ENCODE measurements at regions not wholly inside any gene's neighbourhood (a gene's known extent, or its start where the extent isn't known, plus 50 kb on each side); places are given as distances from the start of the nearest gene placed in this dataset.
"Not testable (repeated sequence)": the region's sequence is repeated elsewhere in the genome, so short reads cannot be mapped to it uniquely, and the experiment has no call there.

- no peaks in the 10 kb centered on the region for H3K27me3 ChIP-seq (ENCODE audit: insufficient read depth, low read length)
- peaks cover 6% of the 10 kb centered on the region; the same call in 1 of the 2 replicates for H3K4me1 ChIP-seq (ENCODE audit: insufficient read depth, low read length)
Observed at GRCh38 chr6:170063431-170063830, 227.4 kb downstream of the DLL1 start.

GRCh38 chr6:170062915-170063241 is 228.0 kb downstream of the DLL1 start:
- no peak overlapping the region for H3K4me3 ChIP-seq (ENCODE audit: low read length)
- H3K4me1 ChIP-seq (ENCODE audit: insufficient read depth, low read length): peaks cover 6% of the 10 kb centered on the region; the same call in 1 of the 2 replicates
- H3K9ac ChIP-seq (ENCODE audit: low read depth, low read length): no peak overlapping the region
- H3K27ac ChIP-seq (ENCODE audit: low read depth, low read length): no peak overlapping the region
- H3K27me3 ChIP-seq (ENCODE audit: insufficient read depth, low read length): no peaks in the 10 kb centered on the region
- WGBS: 92% methylated on average over 12 of the region's 12 CpGs
- H3K9me3 ChIP-seq (ENCODE audit: insufficient read depth, low read depth, low read length): no peaks in the 10 kb centered on the region
- H3K36me3 ChIP-seq (ENCODE audit: insufficient read depth, low read length): no peaks in the 10 kb centered on the region

More at GRCh38 chr6:170063431-170063830, 227.4 kb downstream of the DLL1 start:
- H3K9ac ChIP-seq (ENCODE audit: low read depth, low read length): no peak overlapping the region
- H3K9me3 ChIP-seq (ENCODE audit: insufficient read depth, low read depth, low read length): no peaks in the 10 kb centered on the region
- no peak overlapping the region for H3K27ac ChIP-seq (ENCODE audit: low read depth, low read length)
- WGBS: 84% methylated on average over 16 of the region's 16 CpGs
- H3K36me3 ChIP-seq (ENCODE audit: insufficient read depth, low read length): no peaks in the 10 kb centered on the region
- no peak overlapping the region for H3K4me3 ChIP-seq (ENCODE audit: low read length)

- no peaks in the 10 kb centered on the region for H3K36me3 ChIP-seq (ENCODE audit: insufficient read depth, low read length)
- H3K4me3 ChIP-seq (ENCODE audit: low read length): no peak overlapping the region
- peaks cover 6% of the 10 kb centered on the region; the same call in 1 of the 2 replicates for H3K4me1 ChIP-seq (ENCODE audit: insufficient read depth, low read length)
- WGBS: 92% methylated on average over 15 of the region's 15 CpGs
- H3K9me3 ChIP-seq (ENCODE audit: insufficient read depth, low read depth, low read length): no peaks in the 10 kb centered on the region
- no peak overlapping the region for H3K27ac ChIP-seq (ENCODE audit: low read depth, low read length)
- no peaks in the 10 kb centered on the region for H3K27me3 ChIP-seq (ENCODE audit: insufficient read depth, low read length)
- H3K9ac ChIP-seq (ENCODE audit: low read depth, low read length): no peak overlapping the region
Observed at GRCh38 chr6:170062209-170062914, 228.5 kb downstream of the DLL1 start.

GRCh38 chr6:170058878-170059485 is 231.9 kb downstream of the DLL1 start:
- Histone ChIP-seq H3K9ac (ENCODE audit: low read depth, low read length) (no peak overlapping the region), H3K27me3 (ENCODE audit: insufficient read depth, low read length) (no peaks in the 10 kb centered on the region), H3K9me3 (ENCODE audit: insufficient read depth, low read depth, low read length) (no peaks in the 10 kb centered on the region), H3K4me3 (ENCODE audit: low read length) (no peak overlapping the region), H3K27ac (ENCODE audit: low read depth, low read length) (no peak overlapping the region), H3K36me3 (ENCODE audit: insufficient read depth, low read length) (no peaks in the 10 kb centered on the region), H3K4me1 (ENCODE audit: insufficient read depth, low read length) (peaks cover 3% of the 10 kb centered on the region; the same call in 1 of the 2 replicates)
- 95% methylated on average over 22 of the region's 22 CpGs for WGBS

- WGBS: 92% methylated on average over 40 of the region's 40 CpGs
- H3K4me1 ChIP-seq (ENCODE audit: insufficient read depth, low read length): no peaks in the 10 kb centered on the region
- no peaks in the 10 kb centered on the region for H3K9me3 ChIP-seq (ENCODE audit: insufficient read depth, low read depth, low read length)
- no peak overlapping the region for H3K4me3 ChIP-seq (ENCODE audit: low read length)
- no peaks in the 10 kb centered on the region for H3K27me3 ChIP-seq (ENCODE audit: insufficient read depth, low read length)
- no peak overlapping the region for H3K27ac ChIP-seq (ENCODE audit: low read depth, low read length)
- H3K36me3 ChIP-seq (ENCODE audit: insufficient read depth, low read length): no peaks in the 10 kb centered on the region
- no peak overlapping the region for H3K9ac ChIP-seq (ENCODE audit: low read depth, low read length)
Observed at GRCh38 chr6:170057961-170058877, 232.7 kb downstream of the DLL1 start.

GRCh38 chr6:170057034-170057734 is 233.7 kb downstream of the DLL1 start:
- no peak overlapping the region for H3K27ac ChIP-seq (ENCODE audit: low read depth, low read length)
- no peak overlapping the region for H3K9ac ChIP-seq (ENCODE audit: low read depth, low read length)
- WGBS: 95% methylated on average over 14 of the region's 16 CpGs
- no peaks in the 10 kb centered on the region for H3K4me1 ChIP-seq (ENCODE audit: insufficient read depth, low read length)
- H3K9me3 ChIP-seq (ENCODE audit: insufficient read depth, low read depth, low read length): no peaks in the 10 kb centered on the region
- no peaks in the 10 kb centered on the region for H3K27me3 ChIP-seq (ENCODE audit: insufficient read depth, low read length)
- H3K36me3 ChIP-seq (ENCODE audit: insufficient read depth, low read length): no peaks in the 10 kb centered on the region
- H3K4me3 ChIP-seq (ENCODE audit: low read length): no peak overlapping the region

GRCh38 chr6:170056278-170056711 is 234.6 kb downstream of the DLL1 start:
- no peak overlapping the region for H3K27ac ChIP-seq (ENCODE audit: low read depth, low read length)
- H3K27me3 ChIP-seq (ENCODE audit: insufficient read depth, low read length): no peaks in the 10 kb centered on the region
- no peak overlapping the region for H3K4me3 ChIP-seq (ENCODE audit: low read length)
- WGBS: 90% methylated on average over 11 of the region's 11 CpGs
- no peaks in the 10 kb centered on the region for H3K4me1 ChIP-seq (ENCODE audit: insufficient read depth, low read length)
- no peaks in the 10 kb centered on the region for H3K9me3 ChIP-seq (ENCODE audit: insufficient read depth, low read depth, low read length)
- H3K9ac ChIP-seq (ENCODE audit: low read depth, low read length): no peak overlapping the region
- no peaks in the 10 kb centered on the region for H3K36me3 ChIP-seq (ENCODE audit: insufficient read depth, low read length)

GRCh38 chr6:170055797-170056196 is 235.1 kb downstream of the DLL1 start:
- not testable (repeated sequence) for H3K4me1 ChIP-seq (ENCODE audit: insufficient read depth, low read length); H3K9ac ChIP-seq (ENCODE audit: low read depth, low read length); H3K27ac ChIP-seq (ENCODE audit: low read depth, low read length); H3K27me3 ChIP-seq (ENCODE audit: insufficient read depth, low read length); H3K4me3 ChIP-seq (ENCODE audit: low read length); H3K9me3 ChIP-seq (ENCODE audit: insufficient read depth, low read depth, low read length); H3K36me3 ChIP-seq (ENCODE audit: insufficient read depth, low read length)
- 93% methylated on average over 14 of the region's 14 CpGs for WGBS

- WGBS: 94% methylated on average over 16 of the region's 18 CpGs
- Histone ChIP-seq H3K9ac (ENCODE audit: low read depth, low read length) (no peak overlapping the region), H3K9me3 (ENCODE audit: insufficient read depth, low read depth, low read length) (no peaks in the 10 kb centered on the region), H3K27me3 (ENCODE audit: insufficient read depth, low read length) (no peaks in the 10 kb centered on the region), H3K4me1 (ENCODE audit: insufficient read depth, low read length) (no peaks in the 10 kb centered on the region), H3K27ac (ENCODE audit: low read depth, low read length) (no peak overlapping the region), H3K4me3 (ENCODE audit: low read length) (no peak overlapping the region), H3K36me3 (ENCODE audit: insufficient read depth, low read length) (no peaks in the 10 kb centered on the region)
Observed at GRCh38 chr6:170053966-170054661, 236.8 kb downstream of the DLL1 start.

- Histone ChIP-seq H3K9ac (ENCODE audit: low read depth, low read length) (no peak overlapping the region), H3K36me3 (ENCODE audit: insufficient read depth, low read length) (no peaks in the 10 kb centered on the region), H3K27me3 (ENCODE audit: insufficient read depth, low read length) (no peaks in the 10 kb centered on the region), H3K4me1 (ENCODE audit: insufficient read depth, low read length) (no peaks in the 10 kb centered on the region), H3K9me3 (ENCODE audit: insufficient read depth, low read depth, low read length) (no peaks in the 10 kb centered on the region), H3K27ac (ENCODE audit: low read depth, low read length) (no peak overlapping the region), H3K4me3 (ENCODE audit: low read length) (no peak overlapping the region)
- WGBS: 87% methylated on average over 27 of the region's 27 CpGs
Observed at GRCh38 chr6:170052991-170053821, 237.7 kb downstream of the DLL1 start.

Measured in HUES64 (cell line).